ENCODE measurements at regions not wholly inside any gene's neighbourhood (a gene's known extent, or its start where the extent isn't known, plus 50 kb on each side); places are given as distances from the start of the nearest gene placed in this dataset.

DNA sequence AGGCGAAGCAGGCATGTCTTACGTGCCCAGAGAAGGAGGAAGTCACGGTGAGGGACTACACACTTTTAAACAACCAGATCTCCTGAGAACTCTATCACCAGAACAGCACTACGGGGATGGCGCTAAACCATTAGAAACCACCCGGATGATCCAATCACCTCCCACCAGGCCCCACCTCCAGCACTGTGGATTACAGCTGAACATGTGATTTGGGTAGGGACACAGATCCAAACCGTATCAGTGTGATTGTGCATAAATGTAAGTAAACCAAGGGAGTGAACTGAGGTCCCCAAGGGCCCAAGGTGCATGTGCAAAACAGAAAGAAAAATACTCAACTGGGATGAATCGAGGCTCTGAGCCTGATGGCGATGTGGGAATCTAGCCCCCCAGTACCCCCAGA is 134.2 kb downstream of the DICER1 start:
- Histone ChIP-seq H3K36me3 (ENCODE audit: control insufficient read depth in 2 of 4, insufficient read depth in 4 of 4, low read length in 3 of 4) (no peaks in the 10 kb centered on the region), H2BK120ac (replicated peaks; ENCODE audit: low read depth, low read length) (no peak overlapping the region), H4K8ac (ENCODE audit: extremely low read depth, insufficient read depth, low read length) (no peak overlapping the region), H2AK5ac (ENCODE audit: low read depth, low read length) (no peak overlapping the region), H3K4me3 (ENCODE audit: extremely low read depth in 1 of 4, insufficient read depth in 2 of 4, low read depth in 3 of 4, low read length in 4 of 4) (no peak overlapping the region), H3K9ac (replicated peaks in 1 of 4; ENCODE audit: extremely low read depth in 1 of 4, low read depth in 3 of 4, low read length in 3 of 4) (no peak overlapping the region), H3K23me2 (ENCODE audit: low read depth, low read length) (no peaks in the 10 kb centered on the region), H3K23ac (ENCODE audit: insufficient read length) (no peak overlapping the region), H3K4ac (replicated peaks; ENCODE audit: insufficient read length, low read depth, low read length) (no peak overlapping the region), H4K20me1 (replicated peaks in 1 of 2; ENCODE audit: control insufficient read depth in 1 of 2, insufficient read depth in 2 of 2, low read length in 2 of 2) (no peaks in the 10 kb centered on the region), H3K4me2 (ENCODE audit: insufficient read depth in 1 of 2, low read depth in 2 of 2, low read length in 2 of 2) (no peak overlapping the region), H3K56ac (replicated peaks; ENCODE audit: insufficient read length, low read depth, low read length) (no peak overlapping the region), H2BK20ac (ENCODE audit: low read length) (no peak overlapping the region), H3K27me3 (replicated peaks in 1 of 4; ENCODE audit: control insufficient read depth in 3 of 4, extremely low read depth in 1 of 4, insufficient read depth in 3 of 4, low read length in 3 of 4) (no peaks in the 10 kb centered on the region), H3K14ac (ENCODE audit: insufficient read length) (no peak overlapping the region), H2BK5ac (ENCODE audit: low read depth, low read length) (no peak overlapping the region), H3K79me2 (ENCODE audit: control insufficient read depth in 1 of 2, insufficient read depth in 2 of 2, low read length in 2 of 2) (no peaks in the 10 kb centered on the region), H3K18ac (ENCODE audit: extremely low read depth, low read length) (no peak overlapping the region), H3K9me3 (ENCODE audit: insufficient read depth in 2 of 2, low read depth in 1 of 2, low read length in 1 of 2) (peaks cover 0 to 4% of the 10 kb centered on the region in 2 experiments; a peak in 1 of 4 replicates), H3K79me1 (ENCODE audit: low read depth, low read length) (no peaks in the 10 kb centered on the region), H4K5ac (ENCODE audit: insufficient read length, low read depth, low read length) (no peak overlapping the region), H2AFZ (ENCODE audit: low read length) (no peak overlapping the region), H4K91ac (replicated peaks; ENCODE audit: insufficient read length, low read length) (no peak overlapping the region), H2BK15ac (ENCODE audit: low read length) (no peak overlapping the region), H3K27ac (ENCODE audit: low read depth, low read length) (no peak overlapping the region), H3K4me1 (replicated peaks in 1 of 4; ENCODE audit: control insufficient read depth in 3 of 4, insufficient read depth in 4 of 4, low read length in 3 of 4) (no peaks in the 10 kb centered on the region), H2BK12ac (ENCODE audit: low read depth, low read length) (no peak overlapping the region)
- FAIRE-seq: no peak
- ChIA-PET CTCF (ENCODE audit: partially characterized antibody) (interaction anchor here (0.8 to 2.0 kb wide), 3 partner anchors 10 to 200 kb away, joined by 3 to 7 read pairs (median 3); no protein-coding TSS in a partner anchor), POLR2A (ENCODE audit: partially characterized antibody) (no interaction called here)
- 92% methylated on average over 9 of the region's 9 CpGs; no CpG with 5 or more reads in 1 of the 2 experiments for WGBS, 2 experiments (ENCODE audit: extremely low coverage in 1 of 2, insufficient coverage in 1 of 2, insufficient read length in 1 of 2, insufficient replicate concordance in 2 of 2, low coverage in 1 of 2, low lambda C conversion rate in 2 of 2, missing lambda C conversion rate in 1 of 2)
- DNase-seq (ENCODE audit: low read depth in 1 of 2, low spot score in 2 of 2): no peak
- TF ChIP-seq TEAD4 (IDR thresholded peaks at IDR 0.05; ENCODE audit: low read depth, low read length) (no peak), RNF2 (IDR thresholded peaks at IDR 0.05; ENCODE audit: borderline replicate concordance, low read depth, low read length, missing control alignments, poor library complexity, severe bottlenecking) (no peak), CBX5 (IDR thresholded peaks at IDR 0.05; ENCODE audit: low read depth, low read length) (no peak)

Measured in H1 (cell line).